Glutamatergic neuron (in vitro differentiated cells): ENCODE measurements at regions not wholly inside any gene's neighbourhood (a gene's known extent, or its start where the extent isn't known, plus 50 kb on each side); places are given as distances from the start of the nearest gene placed in this dataset.
A peak's percentile ranks its signal among the peaks of the same experiment; 100 is the strongest.

Experiments used
- DNase-seq: peaks from one replicate; pipeline ENCODE4 v3.0.0; 2022
- H3K27ac Mint-ChIP-seq: one replicate; pipeline ENCODE4 v1.8.0; 2020; ENCODE audit warnings: mild to moderate bottlenecking, mixed read lengths, inconsistent platforms; ENCODE audit not compliant: unreplicated experiment
- H3K27me3 Mint-ChIP-seq: one replicate; pipeline ENCODE4 v1.8.0; 2020; ENCODE audit warnings: mild to moderate bottlenecking, moderate library complexity, mixed read lengths, inconsistent platforms; ENCODE audit not compliant: unreplicated experiment
- H3K36me3 Mint-ChIP-seq: one replicate; pipeline ENCODE4 v1.8.0; 2020; ENCODE audit warnings: mild to moderate bottlenecking, mixed read lengths, inconsistent platforms; ENCODE audit not compliant: unreplicated experiment
- H3K4me1 Mint-ChIP-seq: one replicate; pipeline ENCODE4 v1.8.0; 2020; ENCODE audit warnings: mild to moderate bottlenecking, low read depth, mixed read lengths, inconsistent platforms; ENCODE audit not compliant: unreplicated experiment
- H3K4me3 Mint-ChIP-seq: one replicate; pipeline ENCODE4 v1.8.0; 2020; ENCODE audit warnings: mild to moderate bottlenecking, mixed read lengths, inconsistent platforms; ENCODE audit not compliant: unreplicated experiment
- H3K9me3 Mint-ChIP-seq: one replicate; pipeline ENCODE4 v1.8.0; 2020; ENCODE audit warnings: mild to moderate bottlenecking, moderate library complexity, mixed read lengths, inconsistent platforms; ENCODE audit not compliant: unreplicated experiment
- TF ChIP-seq, protein P1 (sequence below): fragments of 200-600 bp; sonication (generic); IDR thresholded peaks from one replicate; pipeline ENCODE4 v1.5.0; 2021; ENCODE audit not compliant: partially characterized antibody, unreplicated experiment

GRCh38 chr13:84249463-84249862 lies 367.2 kb upstream of the SLITRK1 start:
- TF ChIP-seq, protein P1, sequence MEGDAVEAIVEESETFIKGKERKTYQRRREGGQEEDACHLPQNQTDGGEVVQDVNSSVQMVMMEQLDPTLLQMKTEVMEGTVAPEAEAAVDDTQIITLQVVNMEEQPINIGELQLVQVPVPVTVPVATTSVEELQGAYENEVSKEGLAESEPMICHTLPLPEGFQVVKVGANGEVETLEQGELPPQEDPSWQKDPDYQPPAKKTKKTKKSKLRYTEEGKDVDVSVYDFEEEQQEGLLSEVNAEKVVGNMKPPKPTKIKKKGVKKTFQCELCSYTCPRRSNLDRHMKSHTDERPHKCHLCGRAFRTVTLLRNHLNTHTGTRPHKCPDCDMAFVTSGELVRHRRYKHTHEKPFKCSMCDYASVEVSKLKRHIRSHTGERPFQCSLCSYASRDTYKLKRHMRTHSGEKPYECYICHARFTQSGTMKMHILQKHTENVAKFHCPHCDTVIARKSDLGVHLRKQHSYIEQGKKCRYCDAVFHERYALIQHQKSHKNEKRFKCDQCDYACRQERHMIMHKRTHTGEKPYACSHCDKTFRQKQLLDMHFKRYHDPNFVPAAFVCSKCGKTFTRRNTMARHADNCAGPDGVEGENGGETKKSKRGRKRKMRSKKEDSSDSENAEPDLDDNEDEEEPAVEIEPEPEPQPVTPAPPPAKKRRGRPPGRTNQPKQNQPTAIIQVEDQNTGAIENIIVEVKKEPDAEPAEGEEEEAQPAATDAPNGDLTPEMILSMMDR = no peak
- no peak overlapping the region for H3K4me3 Mint-ChIP-seq
- no peak for DNase-seq
- no peak overlapping the region for H3K27ac Mint-ChIP-seq
- peaks cover 10% of the 10 kb centered on the region for H3K4me1 Mint-ChIP-seq
- peaks cover 2% of the 10 kb centered on the region for H3K27me3 Mint-ChIP-seq
- peaks cover 7% of the 10 kb centered on the region for H3K9me3 Mint-ChIP-seq
- H3K36me3 Mint-ChIP-seq = no peaks in the 10 kb centered on the region

DNA sequence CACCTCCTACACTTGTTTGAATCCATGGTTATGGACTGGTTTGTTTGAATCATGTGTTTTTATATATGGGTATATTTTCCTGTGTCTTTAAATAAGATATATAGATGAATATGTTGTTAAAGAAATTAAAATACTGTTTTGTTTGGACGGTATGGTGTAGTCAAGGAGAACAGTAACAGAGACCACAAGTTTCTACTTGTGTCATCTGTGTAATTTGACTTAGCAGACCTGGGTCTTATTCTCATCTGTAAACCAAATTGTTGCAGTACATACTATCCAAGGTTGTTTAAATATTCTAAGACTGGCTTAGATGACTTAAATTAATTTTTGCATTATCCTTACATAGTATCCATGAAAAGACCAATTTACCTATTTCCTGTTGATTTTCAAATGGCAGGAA lies 361.1 kb upstream of the SLITRK1 start:
- Mint-ChIP-seq H3K4me1 (peaks cover 15% of the 10 kb centered on the region), H3K4me3 (no peak overlapping the region), H3K27me3 (no peaks in the 10 kb centered on the region), H3K27ac (no peak overlapping the region), H3K36me3 (no peaks in the 10 kb centered on the region), H3K9me3 (peaks cover 1% of the 10 kb centered on the region)
- DNase-seq = no peak
- TF ChIP-seq, protein P1 = no peak

- TF ChIP-seq, protein P1 = no peak
- no peak for DNase-seq
- H3K4me1 Mint-ChIP-seq = peaks cover 16% of the 10 kb centered on the region
- no peaks in the 10 kb centered on the region for H3K27me3 Mint-ChIP-seq
- H3K4me3 Mint-ChIP-seq = no peak overlapping the region
- peak overlapping the region; percentile 98 for H3K27ac Mint-ChIP-seq
- peaks cover 1% of the 10 kb centered on the region for H3K9me3 Mint-ChIP-seq
- no peaks in the 10 kb centered on the region for H3K36me3 Mint-ChIP-seq
These were observed 356.8 kb upstream of the SLITRK1 start for GRCh38 chr13:84239032-84239431.

- DNase-seq = no peak
These were observed 356.1 kb upstream of the SLITRK1 start for GRCh38 chr13:84238381-84238780.

DNA sequence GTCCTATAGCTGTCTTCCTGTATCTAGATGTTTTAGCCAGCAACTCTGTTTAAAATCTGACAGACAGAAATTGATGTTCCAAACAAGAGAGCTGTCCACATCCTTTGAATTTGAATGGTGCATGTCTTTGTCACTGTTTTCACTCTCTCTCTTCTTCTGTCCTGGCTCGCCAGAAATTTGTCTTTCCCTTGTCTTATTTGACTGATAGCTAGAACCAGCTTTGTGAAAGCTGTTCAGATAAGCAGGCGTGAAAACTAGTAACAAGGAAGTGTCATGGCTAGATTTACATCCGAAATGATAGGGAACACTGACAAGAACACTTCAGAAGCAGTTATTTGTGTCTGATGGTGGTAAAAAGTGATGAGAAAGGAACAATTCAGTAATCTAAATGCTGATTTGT lies 354.9 kb upstream of the SLITRK1 start:
- peak overlapping the region; percentile 5 for H3K4me3 Mint-ChIP-seq
- no peaks in the 10 kb centered on the region for H3K27me3 Mint-ChIP-seq
- peaks cover 16% of the 10 kb centered on the region for H3K4me1 Mint-ChIP-seq
- H3K9me3 Mint-ChIP-seq = peaks cover 1% of the 10 kb centered on the region
- H3K36me3 Mint-ChIP-seq = no peaks in the 10 kb centered on the region
- peak overlapping the region; percentile 90 for H3K27ac Mint-ChIP-seq
- DNase-seq = no peak
- TF ChIP-seq, protein P1 = no peak

More at GRCh38 chr13:84238381-84238780, 356.1 kb upstream of the SLITRK1 start:
- H3K9me3 Mint-ChIP-seq = peaks cover 1% of the 10 kb centered on the region
- no peaks in the 10 kb centered on the region for H3K36me3 Mint-ChIP-seq
- H3K27me3 Mint-ChIP-seq = no peaks in the 10 kb centered on the region
- H3K4me3 Mint-ChIP-seq = no peak overlapping the region
- H3K27ac Mint-ChIP-seq = peak overlapping the region; percentile 98
- TF ChIP-seq, protein P1 = no peak
- H3K4me1 Mint-ChIP-seq = peaks cover 16% of the 10 kb centered on the region
